Right lobe of liver (tissue), 6 donors: ENCODE measurements at regions not wholly inside any gene's neighbourhood (a gene's known extent, or its start where the extent isn't known, plus 50 kb on each side); places are given as distances from the start of the nearest gene placed in this dataset.

Experiments
- ATAC-seq, 4 donors: fragments of 200-7000 bp; cut with Tn5 transposase; one replicate each; pipeline ENCODE4 v1.9.1; 2020; ENCODE audit warnings: mild to moderate bottlenecking in 4 of 4, moderate library complexity in 4 of 4
- DNase-seq, 3 donors: peaks; one replicate each; pipeline ENCODE4 v3.0.0-alpha.2; 2020
- H3K27ac ChIP-seq, 3 donors: fragments of 200-600 bp; one replicate each; pipeline ENCODE4 v1.8.0; 2022
- H3K27me3 ChIP-seq, 2 donors: fragments of 200-600 bp; one replicate each; pipeline ENCODE4 v1.8.0; 2022
- H3K36me3 ChIP-seq, 4 donors: fragments of 200-600 bp; sonication (generic) in 1 of 4; one replicate each; pipeline versions ENCODE4 v1.5.1 to v1.8.0; 2017 to 2022; ENCODE audit warnings: control low read depth in 1 of 4
- H3K4me1 ChIP-seq, 4 donors: fragments of 200-600 bp; sonication (generic) in 1 of 4; one replicate each; pipeline versions ENCODE4 v1.5.1 to v1.8.0; 2017 to 2022; ENCODE audit warnings: control low read depth in 1 of 4
- H3K4me3 ChIP-seq, 3 donors: fragments of 200-600 bp; one replicate each; pipeline ENCODE4 v1.8.0; 2022
- H3K9me3 ChIP-seq, 4 donors: fragments of 200-600 bp; sonication (generic) in 1 of 4; one replicate each; pipeline versions ENCODE4 v1.5.1 to v1.8.0; 2017 to 2022; ENCODE audit warnings: control low read depth in 1 of 4
- CTCF ChIP-seq, 4 donors: fragments of 200-600 bp in 3 of 4; fragments of 450-650 bp in 1 of 4; IDR thresholded peaks; one replicate each; pipeline versions ENCODE4 v1.5.1 to v1.8.0; 2016 to 2022; ENCODE audit warnings: antibody characterized with exemption in 4 of 4, mild to moderate bottlenecking in 2 of 4
- POLR2A ChIP-seq: fragments of 450-650 bp; IDR thresholded peaks from one replicate; pipeline ENCODE4 v1.6.1; 2017; ENCODE audit warnings: antibody characterized with exemption, mild to moderate bottlenecking
- WGBS: methylation state at CpG from one replicate; pipeline ENCODE4 v1.1.6; 2018; ENCODE audit warnings: low coverage, low lambda C conversion rate; ENCODE audit not compliant: insufficient coverage; ENCODE audit errors: missing lambda C conversion rate; 5-methylcytosine and 5-hydroxymethylcytosine counted together
- intact Hi-C, 2 donors: fragments of 100-400 bp; cut with DNase I; formaldehyde crosslinking; loops; one replicate each; pipeline versions ENCODE4 v1.11.2 to v1.14.1; 2022
- donor health status: DM: no; HTN: yes; CAD: no.
- donor health status: DM: no; HTN: no; CAD: no.
- donor health status: DM: no; HTN: no; CAD: no.
- donor health status: DM: no; HTN: yes; CAD: no.
- donor health status: DM: no; HTN: yes; CAD: no.

- Histone ChIP-seq H3K9me3 (no peaks in the 10 kb centered on the region), H3K36me3 (no peaks in the 10 kb centered on the region), H3K4me3 (no peak overlapping the region), H3K27me3 (no peaks in the 10 kb centered on the region), H3K4me1 (no peaks in the 10 kb centered on the region), H3K27ac (no peak overlapping the region)
- ATAC-seq (no peak), DNase-seq (no peak)
- 26% methylated on average over 12 of the region's 18 CpGs for WGBS
- no peak for TF ChIP-seq CTCF (IDR thresholded peaks at IDR 0.05)
- TF ChIP-seq POLR2A, result no peak
- intact Hi-C loops, result no loop called here
These were observed 75.5 kb upstream of the LHX5 start for GRCh38 chr12:113546916-113547863.

GRCh38 chr12:113537751-113538087, 66.0 kb upstream of the LHX5 start:
- H3K9me3 ChIP-seq, result no peaks in the 10 kb centered on the region
- no peak overlapping the region for H3K4me3 ChIP-seq
- TF ChIP-seq POLR2A, result no peak
- TF ChIP-seq CTCF (IDR thresholded peaks at IDR 0.05), result no peak
- H3K27me3 ChIP-seq, result no peaks in the 10 kb centered on the region
- no peaks in the 10 kb centered on the region for H3K4me1 ChIP-seq
- WGBS, result 36% methylated on average over 5 of the region's 6 CpGs
- ATAC-seq (no peak), DNase-seq (no peak)
- H3K27ac ChIP-seq, result no peak overlapping the region
- H3K36me3 ChIP-seq, result no peaks in the 10 kb centered on the region
- intact Hi-C loops, result no loop called here

- Histone ChIP-seq H3K27ac (no peak overlapping the region), H3K9me3 (no peaks in the 10 kb centered on the region), H3K36me3 (no peaks in the 10 kb centered on the region), H3K4me1 (no peaks in the 10 kb centered on the region), H3K27me3 (no peaks in the 10 kb centered on the region), H3K4me3 (no peak overlapping the region)
- DNase-seq (no peak), ATAC-seq (no peak)
- no peak for TF ChIP-seq POLR2A
- no peak for TF ChIP-seq CTCF (IDR thresholded peaks at IDR 0.05)
- 28% methylated on average over 11 of the region's 11 CpGs for WGBS
- intact Hi-C loops, result no loop called here
These were observed 65.5 kb upstream of the LHX5 start for GRCh38 chr12:113537046-113537750.

- Histone ChIP-seq H3K36me3 (no peaks in the 10 kb centered on the region), H3K4me1 (no peaks in the 10 kb centered on the region), H3K4me3 (no peak overlapping the region), H3K9me3 (no peaks in the 10 kb centered on the region), H3K27me3 (no peaks in the 10 kb centered on the region), H3K27ac (no peak overlapping the region)
- no peak for ATAC-seq
- DNase-seq, result no peak
- 70% methylated on average over 3 of the region's 5 CpGs for WGBS
- TF ChIP-seq POLR2A (no peak), CTCF (IDR thresholded peaks at IDR 0.05) (no peak)
- intact Hi-C loops, result no loop called here
These were observed 63.4 kb upstream of the LHX5 start for GRCh38 chr12:113535100-113535499.
